ENCODE measurements at regions not wholly inside any gene's neighbourhood (a gene's known extent, or its start where the extent isn't known, plus 50 kb on each side); places are given as distances from the start of the nearest gene placed in this dataset.
"Not testable (repeated sequence)": the region's sequence is repeated elsewhere in the genome, so short reads cannot be mapped to it uniquely, and the experiment has no call there.

DNA sequence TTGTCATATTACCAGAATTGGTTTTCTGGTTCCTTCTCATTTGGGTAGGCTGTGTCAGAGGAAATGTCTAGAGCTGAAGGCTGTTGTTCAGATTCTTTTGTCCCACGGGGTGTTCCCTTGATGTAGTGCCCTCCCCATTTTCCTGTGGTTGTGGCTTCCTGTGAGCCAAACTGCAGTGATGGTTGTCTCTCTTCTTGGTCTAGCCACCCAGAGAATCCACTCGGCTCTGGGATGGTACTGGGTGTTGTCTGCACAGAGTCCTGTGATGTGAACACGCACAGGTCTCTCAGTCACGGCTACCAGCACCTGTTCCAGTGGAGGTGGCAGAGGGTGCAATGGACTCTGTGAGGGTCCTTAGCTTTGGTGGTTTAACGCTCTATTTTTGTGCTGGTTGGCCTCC, 440.9 kb downstream of the GUCY1A2 start:
- POLR2A ChIA-PET; CTCF ChIA-PET; H3K4me1 ChIP-seq (ENCODE audit: control extremely low read depth in 1 of 4, control insufficient read depth in 4 of 4, insufficient read depth in 4 of 4, low read length in 3 of 4); H3K9me3 ChIP-seq (ENCODE audit: control extremely low read depth in 1 of 5, control insufficient read depth in 4 of 5, insufficient read depth in 2 of 5, low read depth in 1 of 5, low read length in 4 of 5); H3K27ac ChIP-seq (ENCODE audit: insufficient read depth in 1 of 2, low read depth in 1 of 2, low read length in 2 of 2, poor library complexity in 1 of 2, severe bottlenecking in 2 of 2); H3K36me3 ChIP-seq (ENCODE audit: control insufficient read depth in 4 of 4, insufficient read depth in 4 of 4, low read length in 3 of 4); H3K27me3 ChIP-seq (replicated peaks in 2 of 5; ENCODE audit: control insufficient read depth in 4 of 5, insufficient read depth in 5 of 5, low read length in 4 of 5); H3K4me3 ChIP-seq (ENCODE audit: control insufficient read depth in 1 of 7, extremely low read depth in 1 of 7, insufficient read depth in 4 of 7, low read depth in 2 of 7, low read length in 6 of 7); DNase-seq: not testable (repeated sequence)
- WGBS (ENCODE audit: insufficient coverage), result 75% methylated on average over 4 of the region's 5 CpGs

DNA sequence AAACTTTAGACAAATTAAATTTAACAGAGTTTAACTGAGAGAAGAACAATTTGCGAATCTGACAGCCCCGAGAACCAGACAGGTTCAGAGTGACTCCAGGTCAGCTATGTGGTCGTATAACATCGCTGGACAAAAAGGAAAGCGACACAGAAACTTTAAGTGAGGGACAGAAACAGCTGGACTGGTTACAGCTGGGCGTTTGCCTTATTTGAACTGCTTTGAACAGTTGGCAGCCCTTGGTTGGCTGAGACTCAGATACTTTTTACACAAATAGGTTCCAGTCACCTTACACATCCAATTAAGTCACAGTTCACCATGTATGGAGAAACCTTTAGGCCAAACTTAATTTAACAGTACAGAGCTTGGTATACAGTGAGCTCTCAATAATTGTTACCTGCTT, 436.9 kb downstream of the GUCY1A2 start:
- no peak for DNase-seq
- ChIA-PET CTCF (no interaction called here), POLR2A (no interaction called here)
- Histone ChIP-seq H3K9me3 (ENCODE audit: control extremely low read depth in 1 of 5, control insufficient read depth in 4 of 5, insufficient read depth in 2 of 5, low read depth in 1 of 5, low read length in 4 of 5) (peaks cover 0 to 3% (median 0%) of the 10 kb centered on the region in 5 experiments), H3K27ac (ENCODE audit: insufficient read depth in 1 of 2, low read depth in 1 of 2, low read length in 2 of 2, poor library complexity in 1 of 2, severe bottlenecking in 2 of 2) (no peak overlapping the region), H3K4me3 (ENCODE audit: control insufficient read depth in 1 of 7, extremely low read depth in 1 of 7, insufficient read depth in 4 of 7, low read depth in 2 of 7, low read length in 6 of 7) (no peak overlapping the region), H3K27me3 (replicated peaks in 2 of 5; ENCODE audit: control insufficient read depth in 4 of 5, insufficient read depth in 5 of 5, low read length in 4 of 5) (no peaks in the 10 kb centered on the region), H3K4me1 (ENCODE audit: control extremely low read depth in 1 of 4, control insufficient read depth in 4 of 4, insufficient read depth in 4 of 4, low read length in 3 of 4) (no peaks in the 10 kb centered on the region), H3K36me3 (ENCODE audit: control insufficient read depth in 4 of 4, insufficient read depth in 4 of 4, low read length in 3 of 4) (no peaks in the 10 kb centered on the region)
- 79% methylated on average over 6 of the region's 6 CpGs for WGBS (ENCODE audit: insufficient coverage)

DNA sequence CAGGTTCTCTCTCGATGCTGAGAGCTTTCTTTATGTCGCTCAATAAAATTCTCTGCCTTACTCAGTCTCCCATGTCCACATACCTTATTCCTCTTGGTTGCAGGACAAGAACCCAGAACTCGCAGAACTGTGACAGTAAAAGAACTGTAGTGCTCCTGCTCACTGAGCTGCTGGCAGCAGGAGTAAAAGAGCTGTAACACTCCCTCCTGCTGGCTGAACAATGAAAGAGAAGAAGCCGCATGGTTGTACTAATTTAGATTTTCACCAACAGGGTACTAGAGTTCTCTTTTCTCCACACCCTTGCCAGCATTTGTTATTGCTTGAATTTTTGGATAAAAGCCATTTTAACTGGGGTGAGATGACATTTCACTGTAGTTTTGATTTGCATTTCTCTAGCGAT, 433.2 kb downstream of the GUCY1A2 start:
- Histone ChIP-seq H3K9me3 (ENCODE audit: control extremely low read depth in 1 of 5, control insufficient read depth in 4 of 5, insufficient read depth in 2 of 5, low read depth in 1 of 5, low read length in 4 of 5) (no peaks in the 10 kb centered on the region), H3K36me3 (ENCODE audit: control insufficient read depth in 4 of 4, insufficient read depth in 4 of 4, low read length in 3 of 4) (no peaks in the 10 kb centered on the region), H3K4me1 (ENCODE audit: control extremely low read depth in 1 of 4, control insufficient read depth in 4 of 4, insufficient read depth in 4 of 4, low read length in 3 of 4) (no peaks in the 10 kb centered on the region), H3K4me3 (ENCODE audit: control insufficient read depth in 1 of 7, extremely low read depth in 1 of 7, insufficient read depth in 4 of 7, low read depth in 2 of 7, low read length in 6 of 7) (no peak overlapping the region), H3K27ac (ENCODE audit: insufficient read depth in 1 of 2, low read depth in 1 of 2, low read length in 2 of 2, poor library complexity in 1 of 2, severe bottlenecking in 2 of 2) (no peak overlapping the region), H3K27me3 (replicated peaks in 2 of 5; ENCODE audit: control insufficient read depth in 4 of 5, insufficient read depth in 5 of 5, low read length in 4 of 5) (no peaks in the 10 kb centered on the region)
- ChIA-PET POLR2A (no interaction called here), CTCF (no interaction called here)
- WGBS (ENCODE audit: insufficient coverage), result 85% methylated on average over 2 of the region's 5 CpGs
- no peak for DNase-seq

DNA sequence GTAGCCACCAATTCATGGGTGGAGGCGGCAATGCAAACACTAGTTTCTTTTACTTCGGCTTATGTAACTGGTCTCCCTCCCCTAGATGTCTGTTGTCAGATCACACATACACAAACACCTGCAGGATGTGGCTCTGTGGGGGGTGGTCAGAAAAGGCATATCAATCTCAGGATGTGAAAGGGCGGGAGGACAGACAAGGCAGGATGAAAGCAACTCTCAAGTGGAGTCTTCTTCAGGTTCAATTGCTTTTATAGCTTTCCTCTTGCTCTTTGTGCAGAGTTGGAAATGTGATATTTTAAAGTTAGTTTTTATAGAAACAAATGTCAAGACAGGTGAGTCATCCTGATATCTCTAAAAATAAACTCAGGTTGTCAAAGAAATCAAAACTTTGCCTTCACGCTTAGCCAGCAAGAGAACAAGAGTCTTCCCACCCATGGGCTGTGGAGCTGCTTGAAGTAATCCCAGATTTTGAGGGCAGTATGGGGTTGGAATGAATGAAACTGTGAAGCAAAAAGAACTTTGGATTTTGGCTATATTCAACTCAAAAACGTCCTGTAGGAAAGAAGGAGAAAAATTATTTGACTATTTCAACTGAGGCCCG, 423.4 kb downstream of the GUCY1A2 start:
- WGBS (ENCODE audit: insufficient coverage), result 75% methylated on average over 3 of the region's 6 CpGs
- DNase-seq, result no peak
- Histone ChIP-seq H3K27ac (ENCODE audit: insufficient read depth in 1 of 2, low read depth in 1 of 2, low read length in 2 of 2, poor library complexity in 1 of 2, severe bottlenecking in 2 of 2) (no peak overlapping the region), H3K4me3 (ENCODE audit: control insufficient read depth in 1 of 7, extremely low read depth in 1 of 7, insufficient read depth in 4 of 7, low read depth in 2 of 7, low read length in 6 of 7) (no peak overlapping the region), H3K36me3 (ENCODE audit: control insufficient read depth in 4 of 4, insufficient read depth in 4 of 4, low read length in 3 of 4) (no peaks in the 10 kb centered on the region), H3K27me3 (replicated peaks in 2 of 5; ENCODE audit: control insufficient read depth in 4 of 5, insufficient read depth in 5 of 5, low read length in 4 of 5) (no peaks in the 10 kb centered on the region), H3K9me3 (ENCODE audit: control extremely low read depth in 1 of 5, control insufficient read depth in 4 of 5, insufficient read depth in 2 of 5, low read depth in 1 of 5, low read length in 4 of 5) (no peaks in the 10 kb centered on the region), H3K4me1 (ENCODE audit: control extremely low read depth in 1 of 4, control insufficient read depth in 4 of 4, insufficient read depth in 4 of 4, low read length in 3 of 4) (no peaks in the 10 kb centered on the region)
- CTCF ChIA-PET, result no interaction called here
- POLR2A ChIA-PET, result no interaction called here

DNA sequence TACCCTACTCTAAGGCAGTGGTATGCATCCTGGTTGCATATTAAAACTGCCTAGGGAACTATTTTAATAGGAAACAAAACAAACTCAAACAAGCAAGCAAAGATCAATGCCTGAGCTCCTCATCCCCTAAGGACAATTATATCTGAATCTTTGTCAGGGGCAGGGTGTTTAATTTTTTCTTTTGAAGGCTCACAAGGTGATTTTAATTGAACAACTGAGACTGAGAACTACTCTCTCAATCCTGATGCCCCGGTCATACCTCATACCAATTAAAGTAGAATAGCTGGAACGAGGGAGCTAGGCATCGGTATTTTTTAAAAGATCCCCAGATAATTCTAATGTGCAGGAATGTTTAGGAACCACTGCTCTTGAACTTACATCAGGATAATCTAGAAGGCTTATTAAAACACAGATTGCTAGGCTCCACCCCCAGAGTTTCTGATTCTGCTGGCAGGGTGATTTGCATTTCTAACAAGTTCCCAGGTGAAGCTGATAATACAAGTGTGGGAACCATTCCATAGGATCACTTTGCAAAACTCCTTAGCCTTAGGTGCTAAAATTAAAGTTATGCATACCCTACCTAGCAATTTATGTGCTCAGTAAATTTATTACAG, 416.5 kb downstream of the GUCY1A2 start:
- 92% methylated on average over 2 of the region's 3 CpGs for WGBS (ENCODE audit: insufficient coverage)
- POLR2A ChIA-PET, result no interaction called here
- H3K4me1 ChIP-seq (ENCODE audit: control extremely low read depth in 1 of 4, control insufficient read depth in 4 of 4, insufficient read depth in 4 of 4, low read length in 3 of 4), result no peaks in the 10 kb centered on the region
- H3K27me3 ChIP-seq (replicated peaks in 2 of 5; ENCODE audit: control insufficient read depth in 4 of 5, insufficient read depth in 5 of 5, low read length in 4 of 5), result no peaks in the 10 kb centered on the region
- H3K27ac ChIP-seq (ENCODE audit: insufficient read depth in 1 of 2, low read depth in 1 of 2, low read length in 2 of 2, poor library complexity in 1 of 2, severe bottlenecking in 2 of 2), result no peak overlapping the region
- no peaks in the 10 kb centered on the region for H3K9me3 ChIP-seq (ENCODE audit: control extremely low read depth in 1 of 5, control insufficient read depth in 4 of 5, insufficient read depth in 2 of 5, low read depth in 1 of 5, low read length in 4 of 5)
- CTCF ChIA-PET, result no interaction called here
- H3K36me3 ChIP-seq (ENCODE audit: control insufficient read depth in 4 of 4, insufficient read depth in 4 of 4, low read length in 3 of 4), result no peaks in the 10 kb centered on the region
- H3K4me3 ChIP-seq (ENCODE audit: control insufficient read depth in 1 of 7, extremely low read depth in 1 of 7, insufficient read depth in 4 of 7, low read depth in 2 of 7, low read length in 6 of 7), result no peak overlapping the region
- no peak for DNase-seq

DNA sequence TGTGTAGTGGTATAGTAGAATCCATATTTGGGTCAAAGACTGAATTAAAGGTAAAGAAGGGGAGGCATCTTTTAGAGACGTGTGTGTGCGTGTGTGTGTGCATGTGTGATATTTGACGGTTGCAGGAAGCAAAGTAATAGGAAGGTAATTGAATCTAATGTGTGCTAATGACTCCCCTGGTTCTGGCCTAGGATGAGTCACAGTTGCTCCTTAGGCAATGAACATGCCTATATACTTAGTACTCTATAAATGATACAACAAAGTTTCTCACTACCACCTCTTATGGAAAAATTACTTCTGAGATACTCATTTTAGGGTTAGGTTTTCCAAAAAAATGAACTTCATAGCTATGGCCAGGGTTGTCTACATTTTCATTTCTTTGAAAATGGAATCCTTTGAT, 409.6 kb downstream of the GUCY1A2 start:
- DNase-seq, result no peak
- Histone ChIP-seq H3K27ac (ENCODE audit: insufficient read depth in 1 of 2, low read depth in 1 of 2, low read length in 2 of 2, poor library complexity in 1 of 2, severe bottlenecking in 2 of 2) (no peak overlapping the region), H3K4me3 (ENCODE audit: control insufficient read depth in 1 of 7, extremely low read depth in 1 of 7, insufficient read depth in 4 of 7, low read depth in 2 of 7, low read length in 6 of 7) (no peak overlapping the region), H3K9me3 (ENCODE audit: control extremely low read depth in 1 of 5, control insufficient read depth in 4 of 5, insufficient read depth in 2 of 5, low read depth in 1 of 5, low read length in 4 of 5) (no peaks in the 10 kb centered on the region), H3K27me3 (replicated peaks in 2 of 5; ENCODE audit: control insufficient read depth in 4 of 5, insufficient read depth in 5 of 5, low read length in 4 of 5) (no peaks in the 10 kb centered on the region), H3K36me3 (ENCODE audit: control insufficient read depth in 4 of 4, insufficient read depth in 4 of 4, low read length in 3 of 4) (no peaks in the 10 kb centered on the region), H3K4me1 (ENCODE audit: control extremely low read depth in 1 of 4, control insufficient read depth in 4 of 4, insufficient read depth in 4 of 4, low read length in 3 of 4) (no peaks in the 10 kb centered on the region)
- no CpG with 5 or more reads among the region's 3 CpGs for WGBS (ENCODE audit: insufficient coverage)
- ChIA-PET CTCF (no interaction called here), POLR2A (no interaction called here)

DNA sequence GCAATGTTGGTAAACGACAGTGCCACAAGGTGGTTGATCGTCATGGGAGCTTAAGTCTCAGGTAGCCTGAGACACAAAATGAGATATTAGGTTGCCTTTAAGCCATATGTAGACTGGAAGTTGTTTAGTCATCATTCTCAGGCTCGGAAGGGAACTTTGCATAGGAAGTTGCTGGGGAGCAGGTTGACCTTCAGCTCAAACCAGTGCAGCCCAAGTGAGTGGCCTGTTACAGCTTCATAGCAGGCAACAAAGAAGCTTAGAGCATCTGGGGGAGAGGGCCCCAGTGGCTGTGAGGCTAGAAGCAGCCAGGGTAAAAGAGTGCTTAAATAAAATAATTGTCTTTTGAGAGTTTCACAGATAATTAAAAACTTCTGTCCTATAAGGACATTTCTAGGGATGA, 404.0 kb downstream of the GUCY1A2 start:
- H3K4me3 ChIP-seq (ENCODE audit: control insufficient read depth in 1 of 7, extremely low read depth in 1 of 7, insufficient read depth in 4 of 7, low read depth in 2 of 7, low read length in 6 of 7), result no peak overlapping the region
- no peaks in the 10 kb centered on the region for H3K27me3 ChIP-seq (replicated peaks in 2 of 5; ENCODE audit: control insufficient read depth in 4 of 5, insufficient read depth in 5 of 5, low read length in 4 of 5)
- ChIA-PET CTCF (no interaction called here), POLR2A (no interaction called here)
- DNase-seq, result no peak
- H3K36me3 ChIP-seq (ENCODE audit: control insufficient read depth in 4 of 4, insufficient read depth in 4 of 4, low read length in 3 of 4), result no peaks in the 10 kb centered on the region
- WGBS (ENCODE audit: insufficient coverage), result 79% methylated on average over 3 of the region's 3 CpGs
- no peaks in the 10 kb centered on the region for H3K9me3 ChIP-seq (ENCODE audit: control extremely low read depth in 1 of 5, control insufficient read depth in 4 of 5, insufficient read depth in 2 of 5, low read depth in 1 of 5, low read length in 4 of 5)
- H3K27ac ChIP-seq (ENCODE audit: insufficient read depth in 1 of 2, low read depth in 1 of 2, low read length in 2 of 2, poor library complexity in 1 of 2, severe bottlenecking in 2 of 2), result no peak overlapping the region
- H3K4me1 ChIP-seq (ENCODE audit: control extremely low read depth in 1 of 4, control insufficient read depth in 4 of 4, insufficient read depth in 4 of 4, low read length in 3 of 4), result no peaks in the 10 kb centered on the region

All from common myeloid progenitor, CD34-positive (primary cell).